SK-N-MC (cell line): ENCODE measurements at regions not wholly inside any gene's neighbourhood (a gene's known extent, or its start where the extent isn't known, plus 50 kb on each side); places are given as distances from the start of the nearest gene placed in this dataset.

Experiments used
- EZH2 ChIP-seq: fragments of 200-600 bp; sonication (generic); IDR thresholded peaks from one replicate; pipeline ENCODE4 v1.6.1; 2017; ENCODE audit warnings: antibody characterized with exemption
- FOXP2 ChIP-seq: optimal IDR thresholded peaks from 2 replicates; pipeline ENCODE3; 2011; ENCODE audit warnings: mild to moderate bottlenecking, moderate library complexity; ENCODE audit not compliant: insufficient read depth; ENCODE audit errors: extremely low read length, control extremely low read depth
- POLR2AphosphoS5 ChIP-seq: IDR thresholded peaks from 2 replicates; pipeline ENCODE4 v1.6.1; 2012; ENCODE audit warnings: mild to moderate bottlenecking, low read depth, low read length, borderline replicate concordance

DNA sequence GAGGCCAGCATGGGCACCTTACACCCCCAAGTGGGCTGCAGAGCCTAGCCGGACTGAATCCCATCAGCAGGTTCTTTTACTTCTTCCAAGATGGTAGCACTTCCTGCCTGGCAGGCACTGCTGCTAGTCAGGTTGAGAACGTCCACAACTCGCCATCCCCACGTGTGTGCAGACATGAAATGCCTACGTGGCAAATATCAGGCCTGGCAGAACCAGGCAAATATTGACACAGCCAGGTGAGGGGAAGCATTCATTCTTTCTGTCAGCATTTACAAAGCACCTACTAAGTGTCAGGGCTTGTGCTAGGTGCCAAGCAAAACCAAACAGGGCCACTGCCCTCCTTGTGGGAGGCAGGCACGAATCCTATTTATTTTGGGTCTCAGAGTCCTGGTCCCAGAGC lies 52.3 kb upstream of the SIM2 start:
- TF ChIP-seq EZH2: no peak
- TF ChIP-seq POLR2AphosphoS5: no peak
- no peak for TF ChIP-seq FOXP2
